Fibroblast of pulmonary artery (primary cell): ENCODE measurements at regions not wholly inside any gene's neighbourhood (a gene's known extent, or its start where the extent isn't known, plus 50 kb on each side); places are given as distances from the start of the nearest gene placed in this dataset.
A peak's percentile ranks its signal among the peaks of the same experiment; 100 is the strongest.

Source experiments
- DNase-seq: peaks from one replicate; pipeline ENCODE4 v3.0.0-alpha.2; 2010; ENCODE audit warnings: low read depth
- H3K4me3 ChIP-seq: replicated peaks from 2 replicates; pipeline ENCODE4 v1.5.1; 2011; ENCODE audit warnings: low read depth, mild to moderate bottlenecking, control low read depth, low read length, moderate library complexity
- TF ChIP-seq, protein P1 (sequence below): IDR thresholded peaks from 2 replicates; pipeline ENCODE4 v1.5.1; 2011; ENCODE audit warnings: mild to moderate bottlenecking, control low read depth, low read length, inconsistent platforms; ENCODE audit errors: missing control alignments

DNA sequence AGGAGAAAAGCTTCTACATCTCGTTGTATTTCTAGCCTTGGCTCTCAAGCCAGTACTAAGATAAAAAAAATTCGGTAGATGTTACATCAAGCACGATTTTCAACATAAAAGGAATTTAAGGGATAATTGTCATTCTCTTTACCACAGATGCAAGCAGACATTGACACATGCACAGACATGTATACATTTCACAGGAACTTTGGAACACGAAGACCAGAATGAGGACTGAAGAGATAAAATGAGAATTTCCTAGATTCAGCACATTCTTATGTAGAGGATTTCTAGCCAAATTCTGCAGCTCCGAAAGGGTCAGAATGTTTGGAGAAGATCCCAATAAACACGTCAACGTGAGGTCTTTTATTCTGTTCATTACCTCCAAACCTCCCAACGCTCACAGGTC, 284.5 kb upstream of the ARGLU1 start:
- TF ChIP-seq, protein P1, sequence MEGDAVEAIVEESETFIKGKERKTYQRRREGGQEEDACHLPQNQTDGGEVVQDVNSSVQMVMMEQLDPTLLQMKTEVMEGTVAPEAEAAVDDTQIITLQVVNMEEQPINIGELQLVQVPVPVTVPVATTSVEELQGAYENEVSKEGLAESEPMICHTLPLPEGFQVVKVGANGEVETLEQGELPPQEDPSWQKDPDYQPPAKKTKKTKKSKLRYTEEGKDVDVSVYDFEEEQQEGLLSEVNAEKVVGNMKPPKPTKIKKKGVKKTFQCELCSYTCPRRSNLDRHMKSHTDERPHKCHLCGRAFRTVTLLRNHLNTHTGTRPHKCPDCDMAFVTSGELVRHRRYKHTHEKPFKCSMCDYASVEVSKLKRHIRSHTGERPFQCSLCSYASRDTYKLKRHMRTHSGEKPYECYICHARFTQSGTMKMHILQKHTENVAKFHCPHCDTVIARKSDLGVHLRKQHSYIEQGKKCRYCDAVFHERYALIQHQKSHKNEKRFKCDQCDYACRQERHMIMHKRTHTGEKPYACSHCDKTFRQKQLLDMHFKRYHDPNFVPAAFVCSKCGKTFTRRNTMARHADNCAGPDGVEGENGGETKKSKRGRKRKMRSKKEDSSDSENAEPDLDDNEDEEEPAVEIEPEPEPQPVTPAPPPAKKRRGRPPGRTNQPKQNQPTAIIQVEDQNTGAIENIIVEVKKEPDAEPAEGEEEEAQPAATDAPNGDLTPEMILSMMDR: no peak

DNA sequence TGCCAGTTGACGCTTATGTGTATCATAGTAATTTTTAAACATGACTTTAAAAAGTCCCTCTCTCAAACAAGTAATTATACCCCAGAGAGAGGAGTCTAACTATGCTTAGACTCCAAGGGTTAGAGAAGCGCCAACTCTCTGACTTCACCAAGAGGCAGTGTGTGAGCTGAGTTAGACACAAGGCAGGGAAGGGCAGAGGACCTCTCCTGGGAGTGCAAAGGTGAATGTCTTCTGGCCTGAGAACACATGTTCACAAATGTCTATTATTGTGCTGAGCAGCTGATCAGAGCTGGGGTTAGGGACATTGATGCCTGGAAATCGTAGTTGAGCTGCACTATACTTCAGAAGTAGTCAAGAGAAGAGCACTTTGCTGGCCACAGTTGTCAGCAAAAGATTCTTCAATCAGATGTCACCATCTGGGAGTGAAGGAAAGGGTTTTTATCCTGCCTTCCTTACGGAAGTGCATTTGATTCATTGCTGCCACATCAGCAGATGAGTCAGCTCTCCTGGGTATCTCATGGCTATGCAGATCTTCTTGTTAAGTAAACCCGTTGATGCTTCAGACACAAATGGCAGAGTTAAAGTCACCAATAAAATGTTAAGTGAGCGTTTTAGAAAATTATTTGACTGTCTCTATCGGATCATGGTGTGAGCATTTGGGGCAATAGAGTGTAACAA, 283.2 kb upstream of the ARGLU1 start:
- TF ChIP-seq, protein P1: no peak
- DNase-seq: peak; percentile 6

More for the DNA sequence above, 284.5 kb upstream of the ARGLU1 start:
- no peak overlapping the region for H3K4me3 ChIP-seq
- DNase-seq: no peak

DNA sequence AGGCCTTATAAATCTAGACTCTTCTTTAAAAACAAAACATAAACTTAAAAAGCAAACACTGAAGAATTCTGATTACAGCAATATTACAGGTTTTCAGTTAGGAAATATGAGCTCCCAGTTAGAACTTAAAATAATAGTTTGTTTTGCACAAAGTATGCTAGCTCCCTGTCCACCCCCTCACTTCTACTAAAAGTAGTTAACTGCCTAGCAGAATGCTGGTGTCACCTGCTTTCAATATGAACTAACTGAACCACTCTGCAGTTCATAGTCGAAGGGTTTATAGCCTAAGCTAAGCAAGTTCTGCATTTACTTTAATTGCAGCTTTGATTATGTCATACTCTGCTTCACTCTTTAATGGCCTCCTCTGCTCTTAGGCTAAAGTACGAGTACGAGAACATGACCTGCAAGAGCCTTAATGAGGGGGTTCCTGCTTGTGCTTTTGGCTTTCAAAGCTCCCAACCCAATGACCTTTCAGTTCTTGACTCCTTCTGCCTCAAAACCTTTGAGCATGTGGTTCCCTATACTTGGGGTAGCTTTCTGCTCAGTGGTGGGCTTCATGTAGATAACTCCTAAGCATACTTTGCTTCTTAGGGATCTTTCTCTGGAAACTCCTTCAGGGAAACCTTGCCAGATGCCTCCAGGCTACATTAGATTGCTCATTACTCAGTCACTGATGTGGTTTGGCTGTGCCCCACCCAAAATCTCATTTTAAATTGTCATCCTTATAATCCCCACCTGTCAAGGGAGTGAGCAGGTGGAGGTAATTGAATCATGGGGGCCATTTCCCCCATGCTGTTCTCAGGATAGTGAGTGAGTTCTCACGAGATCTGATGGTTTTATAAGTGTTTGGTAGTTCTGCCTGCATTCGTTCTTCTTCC, 278.9 kb upstream of the ARGLU1 start:
- DNase-seq: no peak
- no peak overlapping the region for H3K4me3 ChIP-seq
- TF ChIP-seq, protein P1: no peak

More for the DNA sequence above, 283.2 kb upstream of the ARGLU1 start:
- no peak overlapping the region for H3K4me3 ChIP-seq

DNA sequence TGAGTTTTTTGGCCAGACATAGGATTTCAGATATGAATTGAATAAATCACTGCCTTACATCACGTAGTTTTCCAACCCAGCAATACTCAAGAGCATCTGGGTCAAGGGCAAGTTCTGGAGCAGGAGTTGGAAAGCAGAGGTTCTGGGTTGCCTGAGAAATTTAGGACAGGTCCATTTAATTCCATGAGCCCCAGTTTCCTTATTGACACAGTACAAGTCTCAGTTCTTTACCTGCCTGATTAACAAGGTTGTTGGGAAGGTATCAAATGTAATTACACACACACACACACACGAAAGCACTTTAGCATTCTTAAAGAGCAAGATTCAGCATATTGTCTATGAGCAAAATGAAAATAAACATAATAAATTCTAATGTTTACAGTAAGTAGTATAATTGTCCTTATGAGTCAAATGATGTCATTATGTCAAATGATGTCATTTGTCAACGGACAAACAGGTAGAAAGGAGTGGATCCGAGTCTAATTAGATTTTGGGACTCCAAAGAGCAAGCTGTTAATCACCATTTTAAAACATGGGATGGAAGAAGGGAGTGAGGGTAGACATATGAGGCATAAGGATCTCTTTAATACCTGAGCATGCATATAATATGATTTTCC, 268.4 kb upstream of the ARGLU1 start:
- TF ChIP-seq, protein P1: no peak
- no peak for DNase-seq
- no peak overlapping the region for H3K4me3 ChIP-seq

DNA sequence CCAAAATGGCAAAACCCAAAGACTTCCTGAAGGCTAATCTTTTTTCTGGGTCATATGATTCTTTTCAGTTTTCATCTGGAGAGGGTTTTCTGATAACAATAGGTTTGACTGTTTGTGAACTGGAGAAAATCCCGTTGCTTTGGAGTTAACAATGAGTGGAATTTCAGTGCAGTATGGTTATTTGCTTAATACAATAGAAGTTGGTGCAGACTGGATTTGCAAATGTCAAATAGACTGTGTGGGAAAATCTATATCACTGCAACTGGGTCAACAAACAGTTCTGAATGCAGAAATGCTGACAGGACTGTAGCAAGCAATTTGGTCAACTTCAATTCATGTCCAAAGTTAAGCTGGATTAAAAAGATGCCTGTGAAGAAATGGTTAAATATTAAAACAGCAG, 267.5 kb upstream of the ARGLU1 start:
- no peak for DNase-seq
- no peak overlapping the region for H3K4me3 ChIP-seq
- TF ChIP-seq, protein P1: no peak

DNA sequence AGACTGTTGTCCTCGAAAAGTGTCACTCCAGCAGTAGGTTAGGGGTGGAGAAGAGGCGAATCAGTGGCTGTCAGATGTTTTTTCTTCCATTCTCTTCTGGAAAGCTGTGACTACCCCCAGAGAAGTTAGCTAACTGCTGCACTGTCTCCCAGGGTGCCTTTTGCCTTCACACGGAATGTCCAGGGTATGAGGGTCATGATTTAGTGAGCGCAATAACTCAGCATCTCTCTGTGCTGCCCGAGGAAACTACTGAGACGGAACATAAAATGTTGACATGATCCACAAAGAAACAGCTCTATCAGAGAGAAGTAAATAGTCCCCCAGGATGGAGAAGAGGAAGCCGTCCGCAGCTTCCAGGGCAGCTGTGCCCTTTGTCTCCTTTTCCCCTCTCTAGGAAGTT, 254.0 kb upstream of the ARGLU1 start:
- H3K4me3 ChIP-seq: no peak overlapping the region
- no peak for DNase-seq
- TF ChIP-seq, protein P1: no peak
